Raji (cell line): ENCODE measurements at regions not wholly inside any gene's neighbourhood (a gene's known extent, or its start where the extent isn't known, plus 50 kb on each side); places are given as distances from the start of the nearest gene placed in this dataset.

ENCODE experiments used
- POLR2A ChIP-seq: IDR thresholded peaks from 2 replicates; pipeline ENCODE4 v1.6.1; 2011; ENCODE audit warnings: low read depth, low read length, control low read depth; ENCODE audit not compliant: insufficient read depth

DNA sequence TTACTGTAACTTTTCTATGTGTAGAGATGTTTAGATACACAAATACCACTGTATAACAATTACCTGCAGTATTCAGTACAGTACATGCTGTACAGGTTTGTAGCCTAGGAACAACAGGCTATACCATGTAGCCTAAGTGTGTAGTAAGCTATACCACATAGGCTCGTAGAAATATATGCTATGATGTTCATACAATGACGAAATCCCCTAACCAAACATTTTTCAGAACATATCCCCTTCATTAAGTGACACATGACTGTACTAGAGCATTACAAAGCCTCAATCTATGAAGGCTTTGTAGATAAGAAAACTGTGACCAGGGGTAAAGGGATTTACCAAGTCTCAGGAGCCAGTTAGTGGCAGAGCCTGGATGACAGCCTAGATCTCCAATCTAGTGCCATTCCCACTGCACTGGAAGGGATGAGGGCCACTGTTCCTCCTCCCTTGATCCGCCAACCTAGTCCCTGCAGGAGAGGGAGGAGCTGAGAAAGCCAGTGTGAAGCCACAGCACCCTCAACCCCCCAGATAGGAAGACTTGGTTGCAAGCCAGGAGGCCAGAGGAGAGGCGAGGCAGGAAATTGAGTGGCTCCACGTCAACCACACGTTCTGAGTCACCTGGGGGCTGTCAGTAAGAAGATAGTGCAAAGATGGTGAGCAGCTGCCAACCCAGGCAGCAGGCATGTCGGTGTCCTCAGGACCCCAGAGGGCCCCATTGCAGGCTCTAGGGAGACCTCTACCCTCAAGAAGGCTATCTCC, 227.7 kb downstream of the BCOR start:
- TF ChIP-seq POLR2A: no peak

DNA sequence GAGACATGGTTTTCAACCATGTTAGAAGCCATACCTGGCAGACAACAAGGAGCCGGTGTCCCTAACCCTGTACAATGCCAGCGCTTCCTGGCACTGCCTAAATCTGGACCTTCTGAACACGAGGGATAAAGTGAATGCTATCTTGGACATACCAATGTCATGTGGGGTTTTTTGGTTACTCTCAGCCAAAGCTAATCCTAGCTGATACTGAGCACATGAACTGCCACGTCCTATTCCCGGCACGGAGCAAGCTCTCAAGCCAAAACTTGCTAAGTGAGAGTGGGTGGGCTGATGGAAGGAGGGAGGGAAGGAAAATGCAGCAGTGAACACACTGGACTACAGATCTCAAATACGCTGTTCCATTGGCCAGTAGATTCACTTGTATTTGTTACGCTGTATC, 226.1 kb downstream of the BCOR start:
- TF ChIP-seq POLR2A: no peak

DNA sequence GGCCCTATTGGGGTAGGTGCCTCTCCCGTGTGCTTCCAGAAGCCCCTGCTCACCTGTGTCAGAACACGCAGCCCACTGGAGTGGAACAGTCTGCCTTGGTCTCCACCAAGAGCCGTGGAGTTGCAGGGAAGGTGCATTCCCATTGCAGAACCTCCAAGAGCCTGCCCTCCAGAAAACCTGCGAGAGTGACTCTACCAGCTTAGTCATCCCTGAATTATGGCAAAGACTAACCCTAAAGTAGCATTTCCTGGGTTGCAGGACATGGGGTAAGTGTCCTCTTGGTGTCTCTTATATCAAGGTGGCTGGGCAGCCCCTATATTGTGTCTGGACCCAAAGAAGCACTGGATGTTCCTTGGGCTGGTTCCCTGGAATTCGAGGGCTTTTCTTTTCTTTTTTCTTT, 224.6 kb downstream of the BCOR start:
- TF ChIP-seq POLR2A: no peak

DNA sequence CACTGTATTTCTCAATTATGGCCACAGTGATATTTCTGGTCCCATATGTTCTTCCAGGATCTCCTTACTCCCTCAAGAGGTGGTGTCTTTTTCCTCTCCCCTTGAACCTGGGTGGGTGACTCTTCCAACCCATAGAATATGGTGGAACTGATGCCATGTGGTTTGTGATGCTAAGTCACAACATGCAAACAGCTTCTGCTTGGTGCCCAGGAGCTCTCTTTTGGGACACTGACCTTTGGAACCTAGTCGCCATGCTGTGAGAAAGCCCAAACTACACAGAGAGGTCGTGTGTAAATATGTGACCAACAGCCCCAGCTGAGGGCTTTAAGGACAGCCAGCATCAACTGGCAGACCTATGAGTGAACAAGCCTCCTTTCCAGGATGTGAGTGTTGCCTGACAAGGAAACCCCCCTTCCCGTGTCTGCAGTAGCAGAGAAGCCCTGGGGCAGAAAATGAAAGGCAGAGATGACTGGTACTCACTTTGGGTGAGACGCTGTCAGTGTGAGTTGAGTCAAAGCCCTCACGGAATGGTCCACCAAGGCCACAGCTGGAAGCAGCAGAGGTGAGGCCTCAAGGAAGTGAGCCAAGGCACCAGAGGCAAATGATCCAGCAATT, 223.4 kb downstream of the BCOR start:
- TF ChIP-seq POLR2A: no peak

DNA sequence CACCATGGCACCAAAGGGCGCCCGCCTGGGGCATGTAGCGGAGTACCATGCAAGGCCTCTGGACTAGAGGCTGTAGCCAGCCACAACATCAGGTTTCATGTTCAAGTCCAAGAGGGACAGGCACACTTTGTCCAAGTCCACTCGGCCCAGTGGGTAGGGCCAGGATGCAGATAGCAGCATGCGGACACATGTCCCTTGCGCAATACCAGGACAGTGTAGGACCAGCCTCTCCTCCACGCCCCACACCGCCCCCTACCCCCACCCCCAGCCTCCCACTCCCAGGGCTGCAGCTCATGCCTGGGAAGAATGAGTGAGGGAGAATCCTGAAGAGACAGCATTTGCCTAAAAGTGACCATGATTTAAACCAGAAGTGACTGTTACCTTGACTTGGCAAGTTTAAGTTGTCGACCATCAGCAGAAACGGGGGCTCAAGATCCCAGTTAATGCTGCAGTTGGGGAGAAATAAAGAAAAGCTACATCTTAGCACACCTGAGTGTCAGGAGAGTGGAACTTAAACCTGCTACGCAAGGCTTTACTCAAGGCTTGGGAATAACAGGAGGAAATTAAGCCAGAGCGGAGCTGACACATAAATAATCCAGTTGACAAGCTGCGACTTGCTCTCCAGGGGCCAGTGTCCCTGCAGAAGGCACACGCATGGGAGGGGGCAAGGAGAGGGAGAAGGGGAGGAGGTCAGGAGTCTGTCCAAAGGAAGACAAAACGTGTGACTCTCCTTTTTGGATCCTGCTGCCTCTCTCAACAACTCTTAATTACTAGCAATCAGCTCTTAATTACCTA, 221.7 kb downstream of the BCOR start:
- TF ChIP-seq POLR2A: no peak

DNA sequence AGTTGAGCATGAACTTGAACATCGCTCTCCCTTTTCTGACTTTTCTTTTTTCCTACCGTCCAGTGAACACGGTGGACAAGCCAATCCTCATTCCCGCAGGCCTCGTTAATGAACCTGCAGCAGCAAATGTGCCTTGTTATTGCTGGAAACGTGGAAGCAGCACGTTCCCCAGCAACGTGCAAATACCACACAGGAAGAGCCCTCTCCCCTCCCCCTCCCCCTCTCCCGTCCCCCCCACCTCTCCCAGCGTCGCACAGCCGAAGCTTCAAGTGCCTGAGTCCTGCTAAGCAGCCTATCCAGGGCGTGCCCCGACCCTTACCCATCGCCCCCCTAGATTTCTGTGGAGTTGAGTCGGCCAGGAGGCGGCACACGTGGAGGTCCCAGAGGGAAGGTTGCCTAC, 219.9 kb downstream of the BCOR start:
- TF ChIP-seq POLR2A: no peak

DNA sequence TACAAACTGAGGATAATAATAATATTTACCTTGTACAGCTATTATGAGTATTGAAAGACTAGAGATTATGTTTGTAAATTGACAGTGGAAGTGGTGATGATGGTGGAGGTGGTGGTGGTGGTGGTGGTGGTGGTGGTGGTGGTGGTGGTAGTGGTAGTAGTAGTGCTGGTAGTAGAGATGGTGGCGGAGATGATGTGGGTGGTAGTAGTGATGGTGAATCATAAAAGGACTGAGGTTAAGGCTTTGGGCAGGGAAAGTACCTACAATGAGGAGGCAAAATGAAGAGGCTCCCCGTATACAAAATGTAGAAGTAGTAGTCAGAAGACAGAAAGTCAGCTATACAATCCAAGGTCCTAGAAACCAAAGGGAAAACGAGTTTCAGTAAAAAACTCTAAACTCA, 214.1 kb downstream of the BCOR start:
- no peak for TF ChIP-seq POLR2A

DNA sequence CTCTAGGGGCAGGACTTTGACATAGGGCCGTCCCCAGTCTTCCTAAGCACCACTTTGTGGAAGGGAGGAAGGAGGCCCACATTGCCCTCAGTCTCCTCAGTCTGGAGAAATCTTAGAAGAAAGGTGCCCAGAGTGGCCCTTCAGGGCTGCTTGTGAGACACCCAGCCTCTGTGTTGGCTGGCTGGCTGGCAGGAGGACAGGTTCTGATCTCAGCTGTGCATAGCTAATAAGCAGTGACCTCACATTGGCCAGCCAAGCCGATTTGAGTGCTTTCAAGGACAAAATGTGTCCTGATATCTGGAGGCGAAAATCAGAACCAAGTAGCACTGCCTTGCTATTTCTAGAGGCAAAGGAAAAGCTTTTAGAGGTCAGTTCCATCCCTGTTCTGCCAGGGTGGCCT, 211.5 kb downstream of the BCOR start:
- TF ChIP-seq POLR2A: no peak

DNA sequence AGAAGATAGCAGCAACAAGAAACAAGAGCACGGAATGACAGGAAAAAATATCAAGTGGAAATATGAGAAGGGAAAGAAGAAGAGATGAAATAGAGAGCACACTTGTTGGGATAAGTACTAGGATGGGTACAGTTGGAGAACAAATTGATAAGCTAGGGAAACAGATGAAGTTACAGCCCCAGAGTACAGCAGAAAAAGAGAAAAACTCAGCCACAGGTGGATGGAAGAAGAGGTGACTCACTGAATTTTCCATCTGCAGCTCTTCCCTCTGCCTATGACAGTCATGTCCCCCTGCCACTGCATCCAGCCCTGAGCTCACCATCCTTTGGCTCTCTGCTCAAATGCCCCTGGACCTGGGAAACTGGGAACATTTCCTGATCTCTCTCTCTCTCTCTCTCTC, 209.0 kb downstream of the BCOR start:
- no peak for TF ChIP-seq POLR2A

DNA sequence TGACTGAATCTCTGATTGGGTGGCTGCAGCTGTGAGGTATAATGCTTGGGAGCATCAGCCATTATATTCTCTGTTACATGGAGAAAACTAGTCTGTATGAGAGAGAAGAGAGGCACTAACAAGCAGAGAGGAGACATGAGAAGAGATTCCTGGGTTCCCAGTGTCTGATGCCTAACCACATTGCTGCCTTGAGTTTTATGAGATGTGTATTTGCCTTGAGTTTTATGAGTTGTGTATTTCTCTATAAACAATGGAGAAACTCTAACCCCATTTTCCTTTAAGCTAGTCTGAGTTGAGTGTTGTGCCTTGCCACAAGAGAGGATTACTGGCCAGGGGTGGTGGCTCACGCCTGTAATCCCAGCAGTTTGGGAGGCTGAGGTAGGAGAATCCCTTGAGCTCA, 208.1 kb downstream of the BCOR start:
- no peak for TF ChIP-seq POLR2A

DNA sequence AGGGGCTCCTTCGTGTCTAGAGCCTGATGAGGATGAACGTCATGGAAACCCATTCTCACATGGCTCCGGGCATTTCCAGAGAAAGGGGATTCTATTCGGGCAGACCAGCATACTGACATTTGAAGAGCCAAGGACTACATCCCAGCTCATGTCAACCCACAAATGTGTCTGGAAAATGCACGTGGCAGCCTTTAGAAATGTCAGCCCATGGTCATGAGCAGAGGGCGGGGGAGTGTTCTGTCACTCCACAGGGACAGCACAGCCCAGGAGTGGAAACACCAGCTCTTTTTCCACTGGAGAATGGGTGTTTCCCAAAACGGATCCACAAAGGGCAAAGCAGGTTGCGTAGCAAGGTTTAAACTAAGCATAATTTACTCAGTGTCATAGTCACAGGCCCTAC, 207.0 kb downstream of the BCOR start:
- TF ChIP-seq POLR2A: no peak

DNA sequence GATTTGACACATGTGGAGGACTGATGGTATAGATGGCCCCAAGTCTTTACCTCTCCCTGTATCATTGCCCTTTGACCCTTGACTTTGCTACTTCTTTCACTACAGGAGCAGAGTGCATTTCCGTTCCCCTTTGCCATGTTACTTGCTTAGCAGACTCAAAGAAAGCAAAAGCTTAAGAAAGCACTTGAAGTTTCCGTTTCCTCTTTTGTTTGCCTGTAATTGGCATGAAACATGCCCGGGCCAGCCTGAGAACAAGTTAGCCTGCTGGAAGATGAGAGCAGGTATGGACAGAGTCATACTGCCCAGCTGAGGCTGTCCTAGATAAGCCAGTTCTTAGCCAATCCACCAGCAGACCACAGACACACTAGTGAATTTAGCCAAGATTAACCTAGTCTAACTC, 206.0 kb downstream of the BCOR start:
- TF ChIP-seq POLR2A: no peak

DNA sequence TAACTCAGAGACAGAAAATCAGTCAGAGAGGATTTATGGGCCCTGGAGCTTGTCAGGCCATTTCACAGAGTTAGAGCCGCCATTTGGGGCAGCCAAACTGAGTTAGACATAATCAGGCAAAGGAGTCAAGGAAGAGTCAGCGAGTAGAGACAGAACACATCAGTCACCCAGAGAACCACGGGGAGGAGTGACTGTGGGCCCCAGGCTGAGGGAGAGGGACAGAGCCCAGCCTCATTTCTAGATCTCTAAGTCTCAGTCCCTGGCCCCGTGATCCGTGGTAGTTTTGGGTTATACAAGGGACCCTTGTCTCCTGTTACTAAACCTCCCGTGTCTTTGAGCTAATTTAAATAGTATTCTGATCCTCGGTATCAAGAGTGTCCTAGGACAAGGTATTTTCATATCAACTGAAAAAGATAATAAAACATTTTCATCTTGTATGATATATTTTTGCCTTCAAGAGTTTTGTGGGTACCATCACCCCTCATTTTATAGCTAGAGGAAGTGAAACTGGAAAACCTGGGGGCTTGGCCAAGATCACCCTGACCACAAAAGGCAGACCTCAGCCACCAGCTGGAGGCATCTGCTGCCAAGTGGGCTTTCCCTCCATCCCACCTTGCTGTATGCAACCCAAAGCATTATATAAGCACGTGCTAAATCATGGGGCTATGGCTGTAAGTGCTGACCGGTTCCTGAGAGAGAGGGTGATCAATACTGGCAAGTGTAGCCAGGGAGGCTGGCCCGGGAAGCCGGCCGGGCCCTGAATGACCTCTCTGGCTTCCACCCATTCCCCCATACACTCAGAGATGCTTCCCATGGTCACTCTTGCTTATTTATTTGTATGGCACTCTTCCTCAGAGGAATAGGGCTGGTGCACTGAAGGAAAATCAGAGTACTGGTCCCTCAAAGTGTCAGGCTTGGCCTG, 204.1 kb downstream of the BCOR start:
- no peak for TF ChIP-seq POLR2A

DNA sequence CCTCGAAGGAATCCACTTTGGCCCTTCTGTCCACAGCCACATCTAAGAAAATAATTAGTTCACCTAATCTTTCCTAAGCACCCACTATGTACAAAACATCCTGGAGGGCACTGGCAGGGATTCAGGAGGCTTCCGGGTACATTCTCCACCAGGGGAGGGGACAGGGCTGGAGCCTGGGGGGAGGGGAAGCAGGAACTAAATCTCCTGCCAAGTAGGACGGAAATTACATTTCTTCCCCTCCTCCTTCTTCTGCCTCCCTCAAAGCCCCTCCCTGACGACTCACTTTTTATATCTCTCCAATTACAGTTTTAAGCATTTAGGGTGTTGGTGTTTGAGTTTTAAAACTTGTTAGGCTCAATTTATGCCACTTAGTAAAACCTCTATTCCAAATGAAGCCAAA, 203.1 kb downstream of the BCOR start:
- TF ChIP-seq POLR2A: no peak

DNA sequence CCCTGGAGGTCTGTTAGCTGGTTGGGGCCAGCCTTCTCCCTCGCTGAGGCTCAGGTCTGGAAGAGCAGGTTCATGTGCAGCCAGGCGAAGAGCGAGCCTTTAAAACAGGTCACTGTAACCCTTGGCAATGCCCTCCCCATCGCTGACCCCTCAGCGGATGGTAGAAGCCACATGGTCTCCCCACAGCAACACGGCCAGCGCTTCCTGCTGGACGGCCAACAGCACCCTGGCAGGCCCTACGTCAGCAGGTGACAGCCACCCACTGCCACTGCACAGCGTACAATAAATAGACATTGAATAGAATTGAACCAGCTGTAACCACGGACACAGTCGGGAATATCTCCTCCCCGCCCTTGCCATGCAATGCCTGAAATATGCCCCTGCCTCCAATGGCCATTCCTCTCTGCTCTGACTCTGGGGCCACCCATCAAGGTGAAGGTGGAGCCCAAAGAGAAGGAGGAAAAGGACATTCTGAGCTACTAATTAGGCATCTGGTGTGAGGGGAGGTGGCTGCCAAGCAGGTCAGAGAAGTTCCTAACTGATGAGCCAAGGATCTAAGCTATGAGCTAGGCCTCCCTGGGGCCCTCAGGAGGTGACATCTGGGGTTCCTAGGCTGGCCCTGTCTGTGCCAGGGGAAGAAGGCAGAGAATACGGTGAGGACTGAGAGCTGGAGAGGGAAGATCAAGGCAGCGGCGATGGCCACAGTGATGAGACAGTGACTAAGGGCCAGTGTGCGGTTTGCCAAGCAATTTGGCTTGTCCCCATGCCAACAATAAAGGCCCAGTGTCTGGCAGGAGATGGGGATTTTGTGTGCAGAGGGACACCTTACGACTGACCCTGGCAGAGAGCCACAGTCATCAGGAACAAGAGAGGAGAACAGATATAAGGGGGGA, 202.3 kb downstream of the BCOR start:
- TF ChIP-seq POLR2A: no peak
